B cell (primary cell): ENCODE measurements at regions not wholly inside any gene's neighbourhood (a gene's known extent, or its start where the extent isn't known, plus 50 kb on each side); places are given as distances from the start of the nearest gene placed in this dataset.

Experiments used
- ATAC-seq: fragments of 200-7000 bp; cut with Tn5 transposase; one replicate; pipeline ENCODE4 v1.10.0; 2021; ENCODE audit warnings: low read depth, mild to moderate bottlenecking, moderate number of reproducible peaks, moderate library complexity
- CTCF ChIA-PET: fragments of 350-600 bp; sonication (Branson Sonifier 250); formaldehyde crosslinking; loops from one replicate; lab custom pipeline; 2021; ENCODE audit warnings: antibody characterized with exemption, inconsistent platforms; lab: Charles Lee
- POLR2A ChIA-PET: fragments of 350-600 bp; sonication (Branson Sonifier 250); formaldehyde crosslinking; loops from one replicate; lab custom pipeline; 2021; ENCODE audit warnings: antibody characterized with exemption; lab: Charles Lee
- DNase-seq: peaks from one replicate; pipeline ENCODE4 v3.0.0; 2013
- H2AFZ ChIP-seq: 2 replicates; pipeline ENCODE4 v1.6.1; 2012; ENCODE audit warnings: mild to moderate bottlenecking, low read depth, low read length; ENCODE audit not compliant: insufficient read depth, poor library complexity, severe bottlenecking
- H3K27ac ChIP-seq, 2 donors: 1 replicate in 1 of 2; 2 replicates in 1 of 2; pipeline ENCODE4 v1.5.1; 2012 to 2013; ENCODE audit warnings: low read length in 2 of 2, mild to moderate bottlenecking in 2 of 2, moderate library complexity in 1 of 2
- H3K27me3 ChIP-seq, 4 experiments: fragments of 200-600 bp in 1 of 4; sonication (generic) in 1 of 4; replicated peaks in 1 of 4; 1 replicate in 2 of 4; 2 replicates in 2 of 4; pipeline versions ENCODE4 v1.6.1 to v1.7.0; 2013 to 2016; ENCODE audit warnings: low read length in 3 of 4, mild to moderate bottlenecking in 2 of 4, mixed read lengths in 1 of 4, moderate library complexity in 1 of 4; ENCODE audit not compliant: insufficient read depth in 4 of 4, control insufficient read depth in 3 of 4; ENCODE audit errors: control extremely low read depth in 1 of 4
- H3K36me3 ChIP-seq, 2 experiments: replicated peaks in 1 of 2; 1 replicate in 1 of 2; 2 replicates in 1 of 2; pipeline versions ENCODE4 v1.6.1 to v1.7.1; 2013; ENCODE audit warnings: low read length in 1 of 2; ENCODE audit not compliant: insufficient read depth in 2 of 2, control insufficient read depth in 1 of 2; ENCODE audit errors: control extremely low read depth in 1 of 2, extremely low read depth in 1 of 2
- H3K4me1 ChIP-seq, 2 donors: fragments of 200-600 bp in 1 of 2; sonication (generic) in 1 of 2; 1 replicate in 1 of 2; 2 replicates in 1 of 2; pipeline versions ENCODE4 v1.5.1 to v1.6.1; 2013 to 2017; ENCODE audit warnings: low read length in 2 of 2; ENCODE audit not compliant: control insufficient read depth in 2 of 2, insufficient read depth in 2 of 2
- H3K4me2 ChIP-seq: replicated peaks from 2 replicates; pipeline ENCODE3; 2012; ENCODE audit warnings: mild to moderate bottlenecking, low read depth, low read length; ENCODE audit not compliant: poor library complexity, severe bottlenecking
- H3K4me3 ChIP-seq, 5 experiments: fragments of 200-600 bp in 1 of 5; sonication (generic) in 1 of 5; 1 replicate in 3 of 5; 2 replicates in 2 of 5; pipeline versions ENCODE4 v1.5.1 to v1.7.0; 2011 to 2016; ENCODE audit warnings: low read length in 4 of 5, mild to moderate bottlenecking in 4 of 5, low read depth in 2 of 5, control low read depth in 1 of 5, moderate library complexity in 1 of 5; ENCODE audit not compliant: insufficient read depth in 1 of 5; ENCODE audit errors: control extremely low read depth in 1 of 5, extremely low read depth in 1 of 5
- H3K79me2 ChIP-seq: fragments of 200-600 bp; sonication (generic); one replicate; pipeline ENCODE4 v1.6.0; 2016; ENCODE audit warnings: low read length; ENCODE audit not compliant: control insufficient read depth, insufficient read depth
- H3K9ac ChIP-seq: fragments of 200-600 bp; sonication (generic); 2 replicates; pipeline ENCODE4 v1.6.1; 2017; ENCODE audit warnings: mild to moderate bottlenecking, low read length, moderate library complexity
- H3K9me3 ChIP-seq, 3 donors: one replicate each; pipeline versions ENCODE4 v1.6.1 to v1.7.1; 2013; ENCODE audit warnings: low read length in 2 of 3; ENCODE audit not compliant: control insufficient read depth in 2 of 3, insufficient read depth in 1 of 3; ENCODE audit errors: control extremely low read depth in 1 of 3
- H4K20me1 ChIP-seq: 2 replicates; pipeline ENCODE4 v1.6.0; 2012; ENCODE audit warnings: mild to moderate bottlenecking, low read length; ENCODE audit not compliant: insufficient read depth, control insufficient read depth, poor library complexity, severe bottlenecking
- H3K27ac Mint-ChIP-seq: one replicate; pipeline ENCODE4 v1.8.0; 2021; ENCODE audit warnings: mixed read lengths
- H3K27me3 Mint-ChIP-seq: one replicate; pipeline ENCODE4 v1.8.0; 2021; ENCODE audit warnings: mixed read lengths
- H3K4me1 Mint-ChIP-seq: one replicate; pipeline ENCODE4 v1.8.0; 2021; ENCODE audit warnings: mixed read lengths
- H3K4me3 Mint-ChIP-seq: one replicate; pipeline ENCODE4 v1.8.0; 2021; ENCODE audit warnings: mixed read lengths
- H3K9me3 Mint-ChIP-seq: one replicate; pipeline ENCODE4 v1.8.0; 2022; ENCODE audit warnings: mixed read lengths; ENCODE audit not compliant: insufficient read depth
- EZH2 ChIP-seq: IDR thresholded peaks from 2 replicates; pipeline ENCODE4 v1.6.1; 2012; ENCODE audit warnings: borderline replicate concordance, low read depth, mild to moderate bottlenecking, moderate library complexity, low read length; ENCODE audit not compliant: insufficient read depth, poor library complexity, severe bottlenecking
- WGBS: methylation state at CpG from one replicate; pipeline ENCODE4 v1.1.5; 2013; ENCODE audit warnings: missing lambda C conversion rate; ENCODE audit not compliant: insufficient coverage; 5-methylcytosine and 5-hydroxymethylcytosine counted together
- intact Hi-C: fragments of 100-400 bp; cut with micrococcal nuclease; formaldehyde crosslinking; loops from one replicate; pipeline ENCODE4 v1.10.0; 2022
- TF ChIP-seq, protein P1 (sequence below): fragments of 200-600 bp; IDR thresholded peaks from one replicate; pipeline ENCODE4 v1.8.0; 2022; ENCODE audit warnings: antibody characterized with exemption, mild to moderate bottlenecking

- peaks cover 0 to 4% (median 0%) of the 10 kb centered on the region in 3 donors for H3K9me3 ChIP-seq
- 89% methylated on average over 1 of the region's 2 CpGs for WGBS
- no peak for DNase-seq
- H3K79me2 ChIP-seq = no peaks in the 10 kb centered on the region
- H3K27ac ChIP-seq = no peak overlapping the region
- Mint-ChIP-seq H3K4me1 (no peaks in the 10 kb centered on the region), H3K9me3 (no peaks in the 10 kb centered on the region), H3K27ac (no peak overlapping the region), H3K4me3 (no peak overlapping the region), H3K27me3 (peaks cover 29% of the 10 kb centered on the region)
- no peak overlapping the region for H3K9ac ChIP-seq
- no peak overlapping the region for H3K4me3 ChIP-seq
- peaks cover 0 to 3% (median 1%) of the 10 kb centered on the region in 4 experiments for H3K27me3 ChIP-seq
- TF ChIP-seq, protein P1, sequence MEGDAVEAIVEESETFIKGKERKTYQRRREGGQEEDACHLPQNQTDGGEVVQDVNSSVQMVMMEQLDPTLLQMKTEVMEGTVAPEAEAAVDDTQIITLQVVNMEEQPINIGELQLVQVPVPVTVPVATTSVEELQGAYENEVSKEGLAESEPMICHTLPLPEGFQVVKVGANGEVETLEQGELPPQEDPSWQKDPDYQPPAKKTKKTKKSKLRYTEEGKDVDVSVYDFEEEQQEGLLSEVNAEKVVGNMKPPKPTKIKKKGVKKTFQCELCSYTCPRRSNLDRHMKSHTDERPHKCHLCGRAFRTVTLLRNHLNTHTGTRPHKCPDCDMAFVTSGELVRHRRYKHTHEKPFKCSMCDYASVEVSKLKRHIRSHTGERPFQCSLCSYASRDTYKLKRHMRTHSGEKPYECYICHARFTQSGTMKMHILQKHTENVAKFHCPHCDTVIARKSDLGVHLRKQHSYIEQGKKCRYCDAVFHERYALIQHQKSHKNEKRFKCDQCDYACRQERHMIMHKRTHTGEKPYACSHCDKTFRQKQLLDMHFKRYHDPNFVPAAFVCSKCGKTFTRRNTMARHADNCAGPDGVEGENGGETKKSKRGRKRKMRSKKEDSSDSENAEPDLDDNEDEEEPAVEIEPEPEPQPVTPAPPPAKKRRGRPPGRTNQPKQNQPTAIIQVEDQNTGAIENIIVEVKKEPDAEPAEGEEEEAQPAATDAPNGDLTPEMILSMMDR = no peak
- no peak for TF ChIP-seq EZH2
- no peak for ATAC-seq
- CTCF ChIA-PET = no interaction called here
- no peak overlapping the region for H3K4me2 ChIP-seq
- H2AFZ ChIP-seq = no peak overlapping the region
- intact Hi-C loops = no loop called here
- no peaks in the 10 kb centered on the region for H4K20me1 ChIP-seq
- H3K36me3 ChIP-seq = no peaks in the 10 kb centered on the region
- POLR2A ChIA-PET = no interaction called here
- no peaks in the 10 kb centered on the region for H3K4me1 ChIP-seq
Measured at GRCh38 chr1:114302821-114303220, 149.2 kb upstream of the SYT6 start.

GRCh38 chr1:114299331-114299975 lies 145.8 kb upstream of the SYT6 start:
- DNase-seq (no peak), ATAC-seq (no peak)
- H3K9me3 ChIP-seq = peaks cover 0 to 4% (median 0%) of the 10 kb centered on the region in 3 donors
- no peak for TF ChIP-seq EZH2
- TF ChIP-seq, protein P1 = no peak
- H3K27me3 ChIP-seq = peaks cover 0 to 3% (median 1%) of the 10 kb centered on the region in 4 experiments
- intact Hi-C loops = no loop called here
- H3K36me3 ChIP-seq = no peaks in the 10 kb centered on the region
- Mint-ChIP-seq H3K27ac (no peak overlapping the region), H3K4me3 (no peak overlapping the region), H3K9me3 (no peaks in the 10 kb centered on the region), H3K4me1 (no peaks in the 10 kb centered on the region), H3K27me3 (peaks cover 30% of the 10 kb centered on the region)
- H3K27ac ChIP-seq = no peak overlapping the region
- H3K4me1 ChIP-seq = no peaks in the 10 kb centered on the region
- no peak overlapping the region for H2AFZ ChIP-seq
- WGBS = 92% methylated on average over 8 of the region's 9 CpGs
- ChIA-PET CTCF (interaction anchor here (0.7 kb wide), 1 partner anchor 17 kb away, joined by 4 read pairs; no protein-coding TSS in a partner anchor), POLR2A (no interaction called here)
- H3K4me3 ChIP-seq = no peak overlapping the region
- no peaks in the 10 kb centered on the region for H4K20me1 ChIP-seq
- H3K9ac ChIP-seq = no peak overlapping the region
- no peaks in the 10 kb centered on the region for H3K79me2 ChIP-seq
- no peak overlapping the region for H3K4me2 ChIP-seq
